SW480 (cell line): ENCODE measurements at regions not wholly inside any gene's neighbourhood (a gene's known extent, or its start where the extent isn't known, plus 50 kb on each side); places are given as distances from the start of the nearest gene placed in this dataset.
"Not testable (repeated sequence)": the region's sequence is repeated elsewhere in the genome, so short reads cannot be mapped to it uniquely, and the experiment has no call there.

Experiments
- DNase-seq: peaks from one replicate; pipeline ENCODE4 v3.0.0-alpha.2; 2016; ENCODE audit warnings: low spot score

DNA sequence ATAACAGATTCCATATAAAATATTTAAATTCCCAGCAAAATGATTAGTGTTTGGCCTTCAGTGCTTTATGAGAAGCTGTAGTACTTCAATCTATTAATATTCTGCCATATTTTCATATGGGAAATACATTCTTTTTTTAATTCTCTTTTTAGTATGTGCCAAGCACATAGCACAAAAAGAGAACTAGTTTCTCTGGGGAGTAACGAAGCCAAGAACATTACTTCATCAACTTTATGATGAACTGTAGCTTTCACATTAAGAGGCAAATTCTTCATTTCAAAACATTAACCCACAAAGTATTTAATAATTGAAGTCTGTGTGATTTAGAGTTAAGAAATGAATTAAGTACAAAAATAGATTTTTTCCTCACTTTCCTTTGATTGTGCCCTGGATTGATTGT lies 281.0 kb upstream of the EYS start:
- no peak for DNase-seq

DNA sequence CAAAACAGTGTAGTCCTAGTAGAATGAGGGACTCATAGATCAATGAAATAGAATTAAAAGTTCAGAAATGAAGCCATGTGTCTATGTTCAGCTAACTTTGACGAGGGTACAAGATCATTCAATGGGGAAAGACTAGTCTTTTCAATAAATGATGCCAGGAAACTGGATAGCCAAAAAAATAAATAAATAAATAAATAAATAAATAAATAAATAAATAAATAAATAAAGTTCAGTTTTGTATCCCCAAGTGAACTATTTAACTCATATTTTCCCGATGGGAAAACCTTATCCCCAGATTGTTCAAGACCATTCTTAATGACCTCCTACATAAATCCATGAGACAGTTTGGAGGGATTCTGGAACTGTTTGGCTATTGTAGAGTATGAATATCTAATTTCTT lies 277.1 kb upstream of the EYS start:
- DNase-seq: no peak

DNA sequence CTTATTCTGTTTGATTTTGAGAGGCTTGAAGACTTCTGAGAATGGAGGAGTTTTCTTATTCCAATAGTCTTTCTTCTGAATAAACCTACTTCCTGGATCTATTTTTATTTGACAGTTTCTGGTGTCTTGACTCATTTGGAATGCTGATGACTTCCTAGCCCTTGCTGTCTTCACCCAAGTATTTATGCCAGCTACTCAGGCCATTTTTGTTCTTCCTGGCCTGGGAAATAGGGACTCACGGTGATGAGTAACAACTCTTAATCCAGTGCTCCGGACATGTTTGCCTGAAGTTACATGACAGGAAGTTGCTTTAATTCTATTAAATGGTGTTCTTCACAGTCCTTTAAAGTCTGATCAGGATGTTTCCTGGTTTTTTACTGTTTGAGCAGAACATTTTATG lies 272.1 kb upstream of the EYS start:
- DNase-seq: no peak

DNA sequence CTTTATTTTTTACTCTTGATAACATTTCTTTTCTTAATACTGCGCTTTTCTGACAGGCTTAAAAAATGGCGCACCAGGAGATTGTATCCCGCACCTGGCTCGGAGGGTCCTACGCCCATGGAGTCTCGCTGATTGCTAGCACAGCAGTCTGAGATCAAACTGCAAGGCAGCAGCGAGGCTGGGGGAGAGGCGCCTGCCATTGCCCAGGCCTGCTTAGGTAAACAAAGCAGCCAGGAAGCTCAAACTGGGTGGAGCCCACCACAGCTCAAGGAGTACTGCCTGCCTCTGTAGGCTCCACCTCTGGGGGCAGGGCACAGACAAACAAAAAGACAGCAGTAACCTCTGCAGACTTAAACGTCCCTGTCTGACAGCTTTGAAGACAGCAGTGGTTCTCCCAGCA lies 264.2 kb upstream of the EYS start:
- not testable (repeated sequence) for DNase-seq

DNA sequence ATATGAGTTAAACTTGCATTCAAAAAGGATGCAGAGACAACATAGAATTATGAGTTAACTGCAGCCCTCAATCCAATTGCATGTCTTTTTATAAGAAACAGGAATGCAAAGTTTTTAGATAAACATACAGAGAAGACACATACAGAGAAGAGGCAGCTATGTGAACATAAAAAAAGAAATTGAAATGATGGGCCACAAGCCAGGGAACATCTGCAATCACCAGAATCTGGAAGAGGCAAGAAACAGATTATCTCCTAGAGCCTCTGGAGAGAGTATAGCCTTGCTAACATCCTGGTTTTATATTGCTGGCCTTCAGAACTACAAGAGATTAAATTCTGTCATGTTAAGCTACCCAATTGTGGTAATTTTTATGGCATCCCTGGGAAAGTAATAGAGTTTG lies 257.2 kb upstream of the EYS start:
- DNase-seq: no peak

DNA sequence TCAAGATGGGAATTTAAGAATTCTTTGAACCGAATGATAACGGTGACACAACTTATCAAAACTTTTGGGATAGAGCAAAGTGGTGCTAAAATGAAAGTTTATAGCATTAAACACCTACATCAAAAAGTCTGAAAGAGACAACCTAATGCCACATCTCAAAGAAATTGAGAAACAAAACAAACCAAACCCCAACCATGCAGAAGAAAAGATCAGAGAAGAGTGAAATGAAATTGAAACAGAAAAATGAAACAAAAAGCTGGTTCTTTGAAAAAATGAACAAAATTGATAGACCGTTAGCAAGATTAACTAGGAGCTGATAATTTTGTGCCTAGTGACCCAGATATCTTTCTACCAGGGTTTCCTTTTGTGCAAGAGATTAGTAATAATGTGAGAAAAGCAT lies 248.0 kb upstream of the EYS start:
- no peak for DNase-seq

DNA sequence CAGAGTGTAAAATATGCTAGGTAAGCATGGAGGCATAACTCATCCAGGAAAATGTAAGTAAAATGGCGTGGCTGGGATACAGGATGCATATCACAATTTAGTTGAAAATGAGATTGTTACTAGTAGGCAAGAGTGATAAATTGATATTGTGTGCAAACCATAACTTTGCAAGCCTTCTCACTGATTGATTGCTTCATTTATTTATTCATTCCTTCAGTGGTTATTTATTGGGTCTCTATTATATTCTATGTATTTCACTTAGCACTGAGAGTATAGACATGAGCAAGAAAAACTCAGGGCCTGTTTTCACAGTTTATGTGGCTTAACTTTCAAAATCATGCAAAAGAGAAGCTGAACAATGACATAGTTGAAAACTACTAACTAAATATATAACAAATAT lies 241.0 kb upstream of the EYS start:
- DNase-seq: no peak

DNA sequence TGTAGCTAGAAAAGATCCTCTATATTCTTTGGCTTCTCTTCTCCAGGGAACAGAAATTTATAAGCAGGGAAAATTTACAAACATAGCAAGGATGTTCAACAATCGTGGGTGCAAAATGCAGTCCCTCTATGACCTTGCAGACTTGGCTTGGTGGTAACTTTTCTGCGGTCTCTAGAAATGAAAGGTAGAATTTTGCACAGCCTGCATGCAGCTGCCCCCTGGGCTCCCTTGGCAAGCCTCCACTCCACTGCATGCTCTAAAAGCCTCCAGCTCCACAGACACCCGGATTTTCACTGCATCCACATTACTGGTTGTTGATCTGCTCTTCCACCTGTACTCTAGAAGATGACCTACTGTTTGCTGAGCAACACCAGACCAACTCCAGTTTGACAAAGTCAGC lies 236.5 kb upstream of the EYS start:
- no peak for DNase-seq

DNA sequence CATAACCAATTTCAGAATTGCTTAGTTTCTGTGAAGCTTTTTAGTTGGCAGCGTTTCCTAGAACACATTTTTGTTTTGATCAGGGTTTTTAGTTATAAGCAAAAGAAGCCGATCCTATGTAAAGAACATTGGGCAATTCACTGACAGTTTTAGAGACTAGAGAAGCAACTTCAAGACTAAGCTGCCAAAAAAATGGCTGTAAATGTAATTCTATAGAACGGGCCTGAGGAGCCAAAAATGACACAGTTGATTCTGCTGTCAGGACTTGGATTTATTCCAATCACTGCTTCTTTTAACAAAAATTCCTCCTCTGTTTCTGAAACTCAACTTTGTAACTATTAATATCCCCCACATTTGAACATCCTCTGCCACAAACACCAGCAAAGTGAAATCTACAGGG lies 236.0 kb upstream of the EYS start:
- DNase-seq: no peak

DNA sequence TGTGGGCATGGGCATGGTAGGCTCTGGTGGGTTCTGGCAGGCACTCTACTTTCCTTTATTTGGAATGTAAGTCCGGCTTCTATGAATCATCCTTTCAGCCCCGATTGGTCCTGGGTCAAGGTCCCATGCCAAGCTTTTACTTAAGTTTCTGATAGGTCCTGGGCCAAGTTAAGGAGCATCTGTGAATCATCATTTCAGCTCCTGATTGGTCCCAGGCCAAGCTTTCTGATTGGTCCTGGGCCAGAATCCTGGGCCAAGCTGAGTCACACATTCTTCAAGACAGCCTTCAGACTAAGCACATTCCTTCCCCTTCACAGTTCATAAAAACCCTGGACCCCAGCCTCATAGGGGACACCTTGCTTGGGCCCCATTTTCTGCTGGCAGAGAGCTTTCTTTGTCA lies 231.0 kb upstream of the EYS start:
- DNase-seq: no peak

DNA sequence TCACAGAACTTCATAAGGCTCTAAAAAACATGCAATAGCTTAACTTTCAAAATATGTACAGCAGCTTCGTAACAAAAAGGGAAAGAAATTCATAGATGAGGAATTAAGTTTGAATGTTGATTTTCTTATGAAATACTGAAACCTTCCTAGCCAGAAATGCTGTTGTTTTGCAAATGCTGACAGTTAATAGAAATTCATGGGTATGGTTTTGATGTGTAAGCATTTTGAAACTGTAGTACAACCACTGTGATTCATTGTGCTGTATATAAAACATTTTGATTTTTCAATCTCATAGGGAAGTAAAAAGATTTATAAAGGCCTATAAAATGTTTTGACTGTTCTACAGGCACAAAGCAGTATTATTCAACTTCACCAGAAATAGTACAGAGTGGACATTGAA lies 228.4 kb upstream of the EYS start:
- no peak for DNase-seq

DNA sequence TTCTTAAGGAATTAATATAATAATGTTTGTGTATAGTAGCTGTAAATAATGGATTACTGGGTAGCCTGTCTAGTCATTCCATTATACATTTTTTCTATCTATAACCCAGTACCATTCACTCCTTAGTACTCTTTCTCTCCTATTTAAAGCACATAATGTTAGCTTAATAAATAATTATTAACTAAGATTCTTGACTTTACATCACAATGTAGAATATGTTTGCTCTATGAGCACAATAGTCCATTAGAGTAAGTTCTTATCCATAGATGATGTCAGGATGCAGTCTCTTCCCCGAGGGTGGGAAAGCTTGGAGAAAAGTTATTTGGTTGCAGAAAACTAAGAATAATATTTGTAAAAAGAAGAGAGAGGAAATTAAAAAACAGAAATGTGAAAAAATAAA lies 226.4 kb upstream of the EYS start:
- DNase-seq: no peak

DNA sequence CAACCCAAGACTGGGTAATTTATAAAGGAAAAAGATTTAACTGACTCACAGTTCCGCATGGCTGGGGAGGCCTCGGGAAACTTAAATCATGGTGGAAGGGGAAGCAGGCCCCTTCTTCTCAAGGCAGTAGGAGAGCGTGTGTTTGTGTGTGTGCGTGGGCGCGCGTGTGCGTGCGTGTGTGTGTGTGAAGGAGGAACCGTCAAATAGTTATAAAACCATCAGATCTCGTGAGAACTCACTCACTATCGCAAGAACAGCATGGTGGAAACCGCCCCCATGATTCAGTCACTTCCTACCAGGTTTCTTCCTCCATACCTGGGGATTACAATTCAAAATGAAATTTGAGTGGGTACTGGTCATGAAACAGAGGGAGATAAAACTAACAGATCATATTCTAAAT lies 220.1 kb upstream of the EYS start:
- no peak for DNase-seq

DNA sequence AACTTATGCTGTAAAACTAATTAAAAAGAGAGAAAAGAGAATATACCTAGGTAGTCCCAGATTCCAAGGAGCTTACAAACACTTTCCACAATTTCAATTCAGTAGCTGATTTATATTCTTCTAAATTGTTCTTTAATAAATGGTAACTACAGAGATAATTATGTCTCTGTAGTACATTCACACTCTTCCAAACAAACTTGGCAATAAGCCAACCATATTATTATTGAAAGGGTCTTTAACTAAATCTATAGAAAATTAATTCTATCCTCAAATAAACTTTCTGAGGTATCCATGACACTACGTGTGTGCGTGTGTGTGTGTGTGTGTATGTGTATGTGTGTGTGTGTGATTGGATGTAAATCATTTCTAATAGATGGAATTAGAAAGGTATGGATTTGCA lies 217.4 kb upstream of the EYS start:
- DNase-seq: no peak

DNA sequence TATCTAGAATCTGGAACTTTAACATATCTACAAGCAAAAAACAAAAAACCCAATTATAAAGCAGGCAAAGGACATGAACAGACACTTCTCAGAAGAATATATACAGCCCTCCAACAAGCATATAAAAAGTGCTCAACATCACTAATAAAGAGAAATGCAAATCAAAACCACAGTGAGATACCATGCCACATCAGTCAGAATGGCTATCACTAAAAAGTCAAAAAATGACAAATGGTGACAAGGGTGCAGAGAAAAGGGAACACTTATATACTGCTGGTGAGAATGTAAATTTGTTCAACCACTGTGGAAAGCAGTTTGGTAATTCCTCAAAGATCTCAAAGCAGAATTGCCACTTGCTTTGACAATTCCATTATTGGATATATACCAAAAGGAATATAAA lies 215.0 kb upstream of the EYS start:
- DNase-seq: no peak

DNA sequence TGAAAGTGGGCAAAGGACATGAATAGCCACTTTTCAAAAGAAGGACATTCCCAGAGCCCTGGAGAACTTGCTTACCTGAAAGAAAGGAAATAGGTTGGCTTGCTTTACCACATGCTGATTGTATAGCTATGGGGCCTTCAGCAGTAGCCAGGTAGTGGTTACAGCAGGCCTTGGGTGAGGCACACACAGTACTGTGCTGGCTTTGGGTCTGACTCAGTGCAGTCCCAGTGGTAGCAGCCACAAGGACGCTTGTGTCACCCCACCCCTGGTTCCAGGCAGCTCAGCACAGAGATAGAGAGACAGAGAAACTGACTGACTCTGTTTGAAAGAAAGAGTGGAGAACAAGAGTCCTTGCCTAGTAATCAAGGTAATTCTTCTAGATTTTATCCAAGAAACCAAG lies 201.0 kb upstream of the EYS start:
- no peak for DNase-seq

DNA sequence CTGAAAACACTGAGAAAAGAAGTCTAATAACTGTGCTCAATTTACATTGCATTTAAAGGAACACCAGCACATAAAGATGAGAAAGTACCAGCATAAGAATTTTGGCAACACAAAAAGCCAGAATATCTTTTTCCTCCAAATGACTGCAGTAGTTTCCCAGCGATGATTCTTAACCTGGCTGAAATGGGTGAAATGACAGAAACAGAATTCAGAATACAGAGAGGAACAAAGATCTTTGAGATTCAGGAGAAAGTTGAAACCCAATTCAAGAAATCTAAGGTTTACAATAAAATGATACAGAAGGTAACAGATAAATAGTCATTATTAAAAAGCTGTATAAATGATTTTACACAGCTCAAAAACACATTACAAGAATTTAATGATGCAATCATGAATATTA lies 197.0 kb upstream of the EYS start:
- DNase-seq: no peak

DNA sequence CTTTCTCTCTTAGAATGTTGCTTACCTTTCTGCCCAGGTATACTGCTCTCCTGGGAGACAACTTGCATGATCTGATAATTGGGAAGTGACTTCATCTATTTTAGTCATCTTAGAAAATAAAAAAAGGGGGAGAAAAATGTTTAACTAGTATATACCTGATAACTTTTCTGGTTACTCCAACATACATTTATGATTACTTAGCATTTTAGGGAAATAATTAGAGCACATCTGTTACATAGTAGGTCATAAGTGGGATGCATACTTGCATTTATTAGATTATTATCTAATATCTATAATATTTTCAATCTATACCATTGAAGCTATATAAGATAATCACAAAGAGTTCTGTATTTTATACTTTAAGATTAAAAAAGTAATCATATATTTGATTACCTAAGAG lies 193.9 kb upstream of the EYS start:
- DNase-seq: no peak

DNA sequence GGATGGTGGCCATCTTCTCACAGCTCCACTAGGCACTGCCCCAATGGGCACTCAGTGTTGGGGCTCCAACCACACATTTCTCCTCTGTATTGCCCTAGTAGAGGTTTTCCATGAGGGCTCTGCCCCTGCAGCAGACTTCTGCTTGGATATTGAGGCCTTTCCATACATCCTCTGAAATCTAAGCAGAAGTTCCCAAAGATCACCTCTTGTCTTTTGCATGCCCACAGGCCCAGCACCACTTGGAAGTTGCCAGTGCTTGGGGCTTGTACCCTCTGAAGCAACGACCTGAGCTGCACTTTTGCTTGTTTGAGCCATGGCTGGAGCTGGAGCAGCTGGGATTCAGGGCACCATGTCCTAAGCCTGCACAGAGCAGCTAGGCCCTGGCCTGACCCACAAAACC lies 189.1 kb upstream of the EYS start:
- DNase-seq: no peak

DNA sequence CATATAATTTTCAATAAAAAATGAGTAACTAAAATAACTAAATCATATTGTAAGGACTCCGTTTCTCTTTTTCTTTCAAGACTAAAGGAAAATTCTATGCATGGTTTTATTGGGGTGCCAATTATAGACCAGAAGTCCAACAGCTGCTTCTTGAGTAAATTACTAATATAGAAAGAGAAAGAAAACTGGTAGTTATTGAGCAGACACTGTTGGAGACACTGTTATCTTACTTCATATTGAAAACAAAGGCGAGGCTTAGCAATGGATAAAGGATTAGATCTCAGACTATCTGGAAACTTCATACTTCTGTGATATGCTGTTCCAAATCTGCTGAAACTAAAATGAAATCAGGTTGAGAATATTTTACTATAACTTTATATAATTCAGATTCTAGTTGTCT lies 169.6 kb upstream of the EYS start:
- DNase-seq: no peak

DNA sequence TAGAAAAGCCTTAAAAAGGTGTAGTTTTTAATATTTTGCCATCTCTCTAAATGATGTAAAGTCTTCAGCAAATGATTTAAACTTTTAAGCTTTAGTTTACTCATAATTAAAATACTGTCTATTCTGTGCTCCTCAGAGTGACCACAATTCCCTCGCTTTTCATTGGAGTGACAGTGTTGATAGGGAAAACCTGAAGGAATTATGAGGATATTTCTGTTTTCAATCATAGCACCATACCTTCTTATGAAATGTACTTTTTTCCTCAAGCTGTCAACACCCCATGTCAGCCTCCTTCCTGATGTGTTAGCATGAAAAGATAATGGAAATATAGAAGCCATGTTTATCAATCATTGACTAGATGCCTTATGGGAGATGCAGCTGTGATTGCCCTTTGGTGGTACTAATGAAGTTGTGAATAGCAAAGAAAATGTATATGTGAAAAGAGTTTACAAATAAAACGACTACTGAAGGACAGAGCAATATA lies 145.4 kb upstream of the EYS start:
- no peak for DNase-seq

DNA sequence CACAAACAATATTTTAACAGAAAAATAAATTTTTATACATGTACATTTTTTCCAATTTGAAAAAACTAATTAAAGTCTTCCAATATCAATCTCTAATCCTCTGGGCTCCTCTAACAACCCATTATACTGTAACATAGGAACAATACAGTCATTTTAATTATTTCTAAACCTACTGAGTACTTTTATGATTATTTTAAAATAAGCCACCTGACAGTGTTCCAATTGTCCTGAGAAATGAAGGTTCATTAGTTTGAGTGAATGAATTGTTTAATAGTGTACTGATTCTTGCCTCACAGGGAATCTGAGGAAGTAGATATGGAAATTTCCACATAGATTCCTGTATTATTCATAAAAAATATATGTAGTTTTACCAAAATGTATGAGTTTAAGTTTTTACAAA lies 123.1 kb upstream of the EYS start:
- DNase-seq: no peak

DNA sequence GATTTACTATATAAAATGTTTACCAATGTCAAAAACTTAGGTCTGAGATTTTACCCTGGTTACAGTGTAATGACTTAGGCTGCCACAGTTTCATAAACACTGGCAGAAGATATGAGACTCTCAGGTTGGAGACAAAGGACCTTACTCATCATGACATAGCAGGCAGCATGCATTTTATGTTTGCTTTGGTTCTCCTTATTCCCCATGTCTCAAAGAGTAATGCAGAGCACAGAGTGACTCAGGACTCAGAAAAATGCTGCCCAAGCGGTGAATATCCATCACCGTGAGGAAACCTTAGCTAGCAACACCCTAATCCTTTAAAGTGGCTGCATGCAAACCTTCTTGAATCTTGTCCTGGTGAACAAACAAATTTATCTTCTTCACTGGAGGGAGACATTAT lies 112.1 kb upstream of the EYS start:
- DNase-seq: no peak

DNA sequence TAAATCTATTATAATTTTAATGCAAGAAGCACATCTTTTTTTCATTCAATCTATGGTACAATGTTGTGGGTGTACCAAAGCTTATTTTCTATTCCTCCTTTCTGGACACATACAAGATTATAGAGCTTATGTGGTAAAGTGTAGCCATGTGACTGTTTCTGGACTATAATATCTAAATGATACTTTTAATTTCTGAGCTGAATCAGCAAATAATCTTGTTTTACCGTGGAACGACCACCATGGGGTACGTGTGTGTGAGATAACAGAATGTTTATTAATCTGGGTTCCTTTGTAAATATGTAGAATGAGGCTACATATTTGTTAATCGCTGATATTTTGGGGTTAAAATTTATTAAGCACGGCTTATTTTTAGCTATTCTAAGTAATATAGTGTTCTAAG lies 111.5 kb upstream of the EYS start:
- DNase-seq: no peak

DNA sequence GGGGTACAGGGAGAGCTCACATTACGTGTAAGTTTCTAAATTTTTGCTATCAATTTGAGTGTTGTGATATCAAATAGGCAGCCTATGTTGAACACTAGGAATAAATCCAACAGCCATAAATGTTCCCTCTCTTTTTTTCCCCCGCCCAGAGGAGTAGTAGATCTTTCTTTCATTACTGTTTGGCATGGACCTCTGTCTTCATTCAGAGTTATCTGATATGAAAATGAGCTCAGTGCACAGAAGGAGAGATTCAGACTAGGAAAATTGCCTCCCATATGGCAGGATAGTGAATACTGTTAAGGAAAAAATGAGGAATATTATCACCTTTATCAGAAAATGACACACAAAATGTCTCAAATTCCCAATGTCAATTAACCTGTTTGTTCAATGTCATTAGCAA lies 110.0 kb upstream of the EYS start:
- DNase-seq: no peak
